IPS-20b (cell line): ENCODE measurements at regions not wholly inside any gene's neighbourhood (a gene's known extent, or its start where the extent isn't known, plus 50 kb on each side); places are given as distances from the start of the nearest gene placed in this dataset.
"Not testable (repeated sequence)": the region's sequence is repeated elsewhere in the genome, so short reads cannot be mapped to it uniquely, and the experiment has no call there.

Experiments
- H3K27ac ChIP-seq: one replicate; pipeline ENCODE4 v1.5.1; 2013; ENCODE audit warnings: low read length
- H3K27me3 ChIP-seq: 2 replicates; pipeline ENCODE4 v1.6.1; 2013; ENCODE audit warnings: mild to moderate bottlenecking, low read length, inconsistent platforms; ENCODE audit not compliant: insufficient read depth
- H3K36me3 ChIP-seq: 2 replicates; pipeline ENCODE4 v1.6.1; 2013; ENCODE audit warnings: low read depth, mild to moderate bottlenecking, inconsistent platforms, low read length, moderate library complexity; ENCODE audit not compliant: insufficient read depth
- H3K4me1 ChIP-seq: 2 replicates; pipeline ENCODE4 v1.6.1; 2013; ENCODE audit warnings: mild to moderate bottlenecking, control low read depth, inconsistent platforms, low read length, moderate library complexity; ENCODE audit not compliant: insufficient read depth
- H3K4me3 ChIP-seq: 2 replicates; pipeline ENCODE4 v1.5.1; 2013; ENCODE audit warnings: mild to moderate bottlenecking, low read length, inconsistent platforms
- H3K9ac ChIP-seq: 2 replicates; pipeline ENCODE4 v1.6.1; 2013; ENCODE audit warnings: low read depth, mild to moderate bottlenecking, inconsistent platforms, low read length, moderate library complexity
- H3K9me3 ChIP-seq: 2 replicates; pipeline ENCODE4 v1.6.1; 2013; ENCODE audit warnings: mild to moderate bottlenecking, low read depth, low read length, inconsistent platforms; ENCODE audit not compliant: insufficient read depth

DNA sequence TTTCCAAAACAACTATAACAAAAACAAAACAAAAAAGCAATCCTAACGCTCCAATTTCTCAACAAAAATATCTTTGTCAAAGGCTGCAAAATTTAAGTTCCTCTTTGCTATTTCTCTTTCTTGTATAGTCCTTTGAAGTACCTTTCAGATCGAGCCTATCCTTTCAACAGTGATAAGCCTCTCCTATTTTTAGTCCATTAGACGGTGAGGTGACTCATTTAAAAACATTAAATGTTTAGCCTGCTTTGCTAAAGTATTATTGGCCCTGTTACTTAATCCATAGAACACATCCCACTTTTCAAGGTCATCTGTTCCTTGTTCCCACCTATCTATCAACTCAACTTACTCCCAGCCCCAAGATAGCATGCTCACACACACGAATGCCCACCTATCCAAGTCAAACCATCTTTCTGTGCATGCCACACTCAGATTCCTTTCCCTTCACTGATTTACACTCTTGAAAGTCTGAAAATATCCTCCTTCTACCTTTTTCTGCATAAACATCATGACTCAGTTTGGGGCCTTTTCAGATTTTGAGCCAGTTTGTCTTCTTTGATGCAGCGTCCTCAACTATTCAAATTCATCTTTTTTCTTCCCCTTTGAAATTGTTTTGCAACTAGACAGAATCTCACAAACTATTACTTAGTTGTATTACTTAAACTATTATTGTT, 224.9 kb upstream of the TMEM229A start:
- Histone ChIP-seq H3K27me3 (no peaks in the 10 kb centered on the region), H3K36me3 (no peaks in the 10 kb centered on the region), H3K9me3 (no peaks in the 10 kb centered on the region), H3K9ac (no peak overlapping the region), H3K4me1 (peaks cover 13% of the 10 kb centered on the region), H3K27ac (no peak overlapping the region), H3K4me3 (no peak overlapping the region)

DNA sequence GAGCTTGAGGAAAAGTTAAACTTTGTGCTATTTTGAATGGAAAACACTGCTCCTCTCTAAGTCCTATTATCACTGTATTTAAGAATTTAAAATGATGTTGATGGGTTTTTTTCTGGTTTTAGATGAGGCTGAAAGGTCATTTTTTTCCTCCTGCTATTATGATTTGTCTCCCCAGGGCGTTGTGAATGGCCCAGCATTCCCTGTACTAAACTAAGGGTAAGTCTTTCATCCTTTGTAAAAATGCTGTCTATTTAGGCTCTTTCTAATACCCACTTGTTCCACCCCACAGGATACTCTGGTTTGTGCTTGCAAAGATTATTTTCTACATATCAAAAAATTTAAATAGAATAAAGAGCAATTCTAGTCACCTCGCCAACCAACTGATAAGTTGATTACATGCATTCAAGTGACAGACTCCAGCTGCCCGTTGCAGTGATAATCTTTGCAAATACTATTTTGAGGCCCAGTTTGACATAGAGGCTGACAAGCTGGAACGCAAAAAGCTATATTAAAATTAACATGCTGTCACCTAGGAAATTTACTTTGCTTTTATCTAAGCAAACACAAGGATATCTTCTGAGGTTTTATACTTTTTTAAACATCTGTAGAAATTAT, 222.3 kb upstream of the TMEM229A start:
- no peaks in the 10 kb centered on the region for H3K9me3 ChIP-seq
- H3K9ac ChIP-seq = no peak overlapping the region
- H3K36me3 ChIP-seq = no peaks in the 10 kb centered on the region
- no peak overlapping the region for H3K27ac ChIP-seq
- no peak overlapping the region for H3K4me3 ChIP-seq
- no peaks in the 10 kb centered on the region for H3K4me1 ChIP-seq
- H3K27me3 ChIP-seq = no peaks in the 10 kb centered on the region

DNA sequence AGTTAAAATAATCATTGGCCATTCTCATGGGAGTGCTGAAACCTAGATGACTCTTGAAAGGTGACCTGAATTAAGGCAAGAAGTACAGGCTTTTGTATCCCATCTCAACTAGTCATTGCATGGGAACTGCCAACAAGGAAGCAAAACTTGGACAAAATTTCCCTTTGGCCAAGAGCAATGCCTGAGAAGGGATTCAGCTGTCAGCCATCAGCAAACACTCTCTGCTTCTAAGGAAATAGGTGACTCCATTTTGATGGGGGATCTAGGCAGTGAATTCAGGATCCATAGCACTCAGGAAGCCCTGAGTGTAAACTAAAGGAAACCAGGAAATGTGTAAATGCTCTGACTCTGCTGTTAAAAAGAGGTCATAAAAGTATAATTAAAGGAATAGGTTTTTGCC, 221.5 kb upstream of the TMEM229A start:
- no peaks in the 10 kb centered on the region for H3K9me3 ChIP-seq
- H3K36me3 ChIP-seq = no peaks in the 10 kb centered on the region
- H3K4me3 ChIP-seq = no peak overlapping the region
- H3K27ac ChIP-seq = no peak overlapping the region
- no peak overlapping the region for H3K9ac ChIP-seq
- no peaks in the 10 kb centered on the region for H3K27me3 ChIP-seq
- H3K4me1 ChIP-seq = no peaks in the 10 kb centered on the region

DNA sequence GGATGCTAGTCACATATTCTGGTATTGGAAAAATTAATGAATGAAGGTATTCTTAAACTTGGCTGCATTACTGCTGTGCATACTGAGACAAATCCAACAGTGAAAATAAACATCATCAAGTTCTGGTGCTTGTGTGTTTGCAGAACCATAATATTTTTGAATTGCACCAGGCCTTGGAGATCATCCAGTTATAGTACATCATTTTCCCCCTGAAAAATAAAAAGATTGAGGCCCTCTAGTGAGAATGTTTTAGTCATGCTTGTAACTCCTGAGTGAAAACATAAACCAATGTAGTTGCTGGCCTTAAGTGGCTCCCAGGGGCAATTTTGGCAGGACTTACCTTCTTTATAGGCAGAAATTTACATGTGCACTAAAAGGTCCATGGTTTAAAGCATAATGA, 218.8 kb upstream of the TMEM229A start:
- no peaks in the 10 kb centered on the region for H3K36me3 ChIP-seq
- H3K27me3 ChIP-seq = no peaks in the 10 kb centered on the region
- no peak overlapping the region for H3K9ac ChIP-seq
- H3K27ac ChIP-seq = no peak overlapping the region
- H3K9me3 ChIP-seq = no peaks in the 10 kb centered on the region
- H3K4me3 ChIP-seq = no peak overlapping the region
- no peaks in the 10 kb centered on the region for H3K4me1 ChIP-seq

DNA sequence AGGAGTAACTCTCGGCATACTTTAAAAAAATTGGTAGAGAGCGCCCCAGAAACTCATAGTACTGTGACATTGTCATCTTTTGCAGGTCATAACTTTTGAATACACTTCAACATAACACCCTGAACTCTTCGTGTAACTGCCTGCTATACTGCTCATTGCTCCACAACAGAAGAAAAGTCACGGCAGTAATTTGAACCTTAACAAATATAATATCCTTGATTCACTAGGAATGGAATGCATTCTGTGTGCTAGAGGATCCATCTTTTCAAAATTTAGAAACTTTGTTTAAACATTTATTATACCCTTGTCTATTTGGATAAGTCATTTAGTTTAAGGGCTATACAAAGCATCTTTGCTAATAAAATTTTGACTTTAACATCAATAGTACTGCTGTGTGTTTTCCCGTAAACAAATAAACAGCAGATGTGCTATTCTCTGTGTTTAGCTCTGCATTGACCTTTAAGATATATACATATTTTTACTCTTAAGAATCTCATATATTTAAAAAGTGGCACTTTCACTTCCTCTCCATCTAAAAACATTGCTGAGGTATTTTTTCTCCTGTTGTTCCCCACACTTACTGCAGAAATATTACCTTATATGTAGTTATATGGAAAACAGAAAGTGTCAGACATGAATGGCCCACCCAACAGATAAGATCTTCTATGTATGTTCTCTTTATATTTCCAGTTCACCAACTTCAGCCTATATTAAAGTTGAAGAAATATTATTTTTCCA, 217.6 kb upstream of the TMEM229A start:
- Histone ChIP-seq H3K4me3 (no peak overlapping the region), H3K27ac (no peak overlapping the region), H3K27me3 (no peaks in the 10 kb centered on the region)

DNA sequence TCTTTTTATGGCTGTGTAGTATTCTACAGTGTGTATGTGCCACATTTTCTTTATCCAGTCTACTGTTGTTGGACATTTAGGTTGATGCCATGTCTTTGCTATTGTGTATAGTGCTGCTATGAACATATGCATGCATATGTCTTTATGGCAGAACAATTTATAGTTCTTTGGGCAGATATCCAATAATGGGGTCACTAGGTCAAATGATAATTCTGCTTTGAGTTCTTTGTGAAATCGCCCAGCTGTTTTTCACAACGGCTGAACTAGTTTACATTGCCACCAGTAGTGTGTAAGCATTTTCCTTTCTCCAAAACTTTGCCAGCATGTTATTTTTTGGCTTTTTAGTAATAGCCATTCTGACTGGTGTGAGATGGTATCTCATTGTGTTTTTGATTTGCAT, 214.8 kb upstream of the TMEM229A start:
- H3K27ac ChIP-seq = no peak overlapping the region
- no peaks in the 10 kb centered on the region for H3K36me3 ChIP-seq
- no peak overlapping the region for H3K4me3 ChIP-seq
- peaks cover 4% of the 10 kb centered on the region; the same call in 1 of the 2 replicates for H3K4me1 ChIP-seq
- H3K27me3 ChIP-seq = no peaks in the 10 kb centered on the region
- no peak overlapping the region for H3K9ac ChIP-seq
- H3K9me3 ChIP-seq = no peaks in the 10 kb centered on the region

More for the DNA sequence above, 217.6 kb upstream of the TMEM229A start:
- Histone ChIP-seq H3K36me3 (no peaks in the 10 kb centered on the region), H3K9me3 (no peaks in the 10 kb centered on the region), H3K4me1 (peaks cover 4% of the 10 kb centered on the region; the same call in 1 of the 2 replicates), H3K9ac (no peak overlapping the region)

DNA sequence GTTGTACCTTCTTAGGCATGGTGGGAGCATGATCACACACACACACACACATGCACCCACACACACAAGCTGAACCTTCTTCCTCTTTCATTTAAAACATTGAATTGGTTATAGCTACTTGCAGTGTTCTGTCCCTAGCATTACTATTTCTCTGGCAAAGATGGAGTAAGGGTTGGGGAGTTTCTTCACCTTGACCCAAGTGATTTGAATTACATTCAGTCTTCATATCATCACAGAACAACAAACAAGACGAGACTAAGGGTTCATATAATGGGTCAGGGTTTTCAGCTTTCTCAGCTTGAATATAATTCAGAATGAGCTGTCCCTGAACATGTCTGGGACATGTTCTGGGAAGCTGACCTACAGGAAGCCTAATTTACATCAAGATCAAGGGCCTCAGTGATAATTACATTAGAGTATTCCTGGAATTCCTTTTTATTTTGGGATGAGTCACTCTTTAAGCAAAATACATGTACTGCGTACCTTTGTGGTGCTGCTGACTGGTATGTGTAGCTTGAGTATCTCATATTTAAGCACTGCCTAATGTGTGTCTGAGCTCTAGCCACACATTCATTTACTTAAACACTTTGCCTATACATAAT, 213.5 kb upstream of the TMEM229A start:
- Histone ChIP-seq H3K36me3 (no peaks in the 10 kb centered on the region), H3K9ac (no peak overlapping the region), H3K4me1 (peaks cover 4% of the 10 kb centered on the region; the same call in 1 of the 2 replicates), H3K4me3 (no peak overlapping the region), H3K27ac (no peak overlapping the region), H3K27me3 (no peaks in the 10 kb centered on the region), H3K9me3 (no peaks in the 10 kb centered on the region)

DNA sequence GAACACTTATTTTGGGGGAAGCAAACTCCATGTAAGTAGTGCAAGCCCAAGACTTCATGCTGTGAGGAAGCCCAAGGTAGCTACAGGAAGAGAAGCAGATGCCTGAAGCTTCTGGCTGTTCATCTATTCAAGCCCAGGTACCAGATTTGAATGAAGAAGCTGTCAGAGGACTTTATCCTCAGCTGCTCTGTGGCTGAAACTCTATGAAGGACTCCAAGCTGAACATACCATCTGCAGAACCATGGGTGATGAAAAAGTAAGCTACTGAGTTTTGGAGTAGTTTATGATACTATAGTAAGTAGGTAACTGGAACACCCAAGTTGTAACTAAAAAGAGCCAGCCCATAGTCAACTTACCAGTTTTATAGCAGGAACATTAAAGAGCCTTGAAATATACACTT, 211.6 kb upstream of the TMEM229A start:
- H3K27ac ChIP-seq, H3K27me3 ChIP-seq, H3K4me1 ChIP-seq, H3K9ac ChIP-seq, H3K4me3 ChIP-seq, H3K36me3 ChIP-seq, H3K9me3 ChIP-seq: not testable (repeated sequence)

DNA sequence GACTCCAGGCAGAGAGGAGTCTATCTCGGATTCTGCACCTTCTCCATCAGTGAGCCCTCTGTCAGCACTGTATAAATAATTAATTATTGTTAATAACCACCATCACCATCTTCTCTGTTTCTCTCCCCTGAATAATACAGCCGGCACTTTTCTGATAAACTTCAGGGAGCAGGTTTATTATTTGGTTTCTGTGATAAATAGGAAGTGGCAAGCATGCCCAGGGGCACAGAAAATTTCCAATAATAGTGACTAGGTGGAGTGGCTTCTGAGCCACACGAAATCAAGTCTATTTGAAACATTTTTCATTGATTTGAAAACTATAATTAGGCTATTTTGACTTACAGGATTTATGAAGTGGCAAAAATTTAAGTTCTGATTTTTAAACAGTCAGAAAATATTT, 186.8 kb upstream of the TMEM229A start:
- Histone ChIP-seq H3K27ac (no peak overlapping the region), H3K9me3 (peaks cover 12% of the 10 kb centered on the region), H3K4me3 (no peak overlapping the region), H3K4me1 (no peaks in the 10 kb centered on the region), H3K27me3 (no peaks in the 10 kb centered on the region), H3K9ac (no peak overlapping the region), H3K36me3 (no peaks in the 10 kb centered on the region)

DNA sequence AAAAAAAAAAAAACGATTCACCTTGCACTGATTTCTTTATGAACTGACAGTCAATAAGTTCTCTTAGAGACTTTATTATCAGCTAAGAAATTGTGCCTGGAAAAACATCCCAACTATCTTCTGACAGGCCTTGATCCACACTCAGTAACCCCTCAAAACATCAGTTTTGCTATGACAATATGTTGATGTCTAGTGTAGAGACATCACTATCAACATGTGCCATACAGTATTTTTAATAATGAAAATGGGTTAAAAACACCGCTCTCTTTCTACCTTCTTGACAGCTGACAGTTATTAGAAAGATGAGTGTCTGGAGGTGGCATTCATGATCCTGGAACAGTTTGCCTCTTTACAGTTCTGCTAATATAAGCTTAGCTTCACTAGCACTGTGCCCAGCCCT, 175.8 kb upstream of the TMEM229A start:
- Histone ChIP-seq H3K9ac (no peak overlapping the region), H3K9me3 (no peaks in the 10 kb centered on the region), H3K27me3 (no peaks in the 10 kb centered on the region), H3K36me3 (no peaks in the 10 kb centered on the region), H3K4me1 (no peaks in the 10 kb centered on the region), H3K27ac (no peak overlapping the region), H3K4me3 (no peak overlapping the region)

DNA sequence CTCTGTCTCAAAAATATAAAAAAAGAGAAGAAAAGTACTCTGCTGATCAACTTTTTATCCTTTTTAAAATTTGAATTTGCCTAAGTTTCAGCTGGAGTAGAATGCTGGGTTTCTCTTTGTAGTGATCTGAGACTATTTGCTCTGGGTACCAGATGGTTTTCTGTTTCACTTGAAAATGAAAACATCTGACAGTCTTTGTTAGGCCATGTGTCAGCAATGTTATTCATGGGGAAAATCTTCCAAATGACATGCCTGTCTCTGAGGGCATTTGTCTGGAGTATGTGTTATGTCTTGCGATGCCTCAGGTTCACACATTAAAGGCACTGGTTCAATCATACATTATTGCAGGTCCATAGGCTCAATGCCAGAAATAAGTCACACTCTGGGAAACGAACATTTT, 175.3 kb upstream of the TMEM229A start:
- H3K36me3 ChIP-seq = no peaks in the 10 kb centered on the region
- no peak overlapping the region for H3K4me3 ChIP-seq
- no peaks in the 10 kb centered on the region for H3K9me3 ChIP-seq
- no peaks in the 10 kb centered on the region for H3K4me1 ChIP-seq
- H3K27me3 ChIP-seq = no peaks in the 10 kb centered on the region
- no peak overlapping the region for H3K27ac ChIP-seq
- no peak overlapping the region for H3K9ac ChIP-seq

DNA sequence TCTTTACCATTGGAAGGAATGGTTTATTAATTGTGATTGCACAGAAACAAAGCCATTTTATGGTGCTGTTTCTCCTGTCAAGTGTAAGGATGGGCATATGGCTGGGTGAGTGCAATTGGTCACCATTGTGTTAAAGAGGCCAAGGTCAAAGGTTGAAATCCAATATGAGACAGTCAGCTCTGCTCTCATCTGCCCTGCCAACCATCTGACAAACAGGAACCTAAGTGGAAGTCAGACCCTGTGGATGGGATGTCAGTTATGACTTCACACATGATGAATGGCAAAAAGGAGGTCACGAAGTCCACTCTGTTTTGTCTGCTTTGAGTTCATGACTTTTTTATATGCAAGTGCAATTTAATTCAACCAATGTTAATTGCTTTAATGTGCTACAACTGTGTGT, 172.7 kb upstream of the TMEM229A start:
- Histone ChIP-seq H3K27ac (no peak overlapping the region), H3K9ac (no peak overlapping the region), H3K4me1 (no peaks in the 10 kb centered on the region), H3K9me3 (no peaks in the 10 kb centered on the region), H3K4me3 (no peak overlapping the region), H3K27me3 (no peaks in the 10 kb centered on the region), H3K36me3 (no peaks in the 10 kb centered on the region)
